ENCODE measurements at regions not wholly inside any gene's neighbourhood (a gene's known extent, or its start where the extent isn't known, plus 50 kb on each side); places are given as distances from the start of the nearest gene placed in this dataset.

GRCh38 chr5:164747371-164747770 is 1242.0 kb downstream of the MAT2B start:
- no peak for DNase-seq

- DNase-seq = no peak
These were observed 1243.4 kb downstream of the MAT2B start for GRCh38 chr5:164748861-164749260.

DNA sequence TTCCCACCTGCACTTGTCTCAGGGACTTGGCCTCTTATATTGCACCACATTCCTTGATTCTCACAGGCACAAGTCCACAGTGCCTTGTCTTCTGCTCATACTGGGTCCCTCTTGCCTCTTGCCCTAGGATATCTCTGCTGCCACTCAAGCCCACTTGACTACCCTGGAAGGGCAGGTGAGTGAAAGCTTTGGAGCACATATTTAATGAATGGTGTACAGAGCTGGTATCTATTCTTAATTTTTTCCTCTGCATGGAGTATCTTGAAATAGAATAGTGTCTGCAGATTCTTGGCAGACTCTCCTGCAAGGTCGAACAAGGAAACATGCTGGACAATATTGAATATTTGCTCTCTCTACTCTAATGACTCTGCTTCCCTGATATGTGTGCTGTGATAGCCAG is 1248.0 kb downstream of the MAT2B start:
- no peak for DNase-seq

DNA sequence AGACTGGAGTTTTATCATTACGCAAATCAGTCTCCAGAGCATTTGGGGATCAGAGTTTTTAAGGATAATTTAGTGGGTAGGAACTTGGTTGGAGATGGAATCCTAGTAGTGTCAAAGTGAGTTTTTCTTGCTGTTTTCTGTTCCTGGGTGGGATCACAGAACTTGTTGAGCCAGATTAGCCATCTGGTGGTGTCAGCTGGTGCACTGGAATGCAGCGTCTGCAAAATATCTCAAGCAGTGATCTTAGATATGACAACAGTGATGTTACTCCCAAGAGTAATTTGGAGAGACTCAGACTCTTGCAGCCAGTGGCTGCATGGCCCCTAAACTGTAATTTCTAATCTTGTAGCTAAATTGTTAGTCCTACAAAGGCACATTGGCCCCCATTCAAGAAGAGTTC is 1257.8 kb downstream of the MAT2B start:
- no peak for DNase-seq

- DNase-seq = no peak
These were observed 1266.7 kb downstream of the MAT2B start for GRCh38 chr5:164772122-164772521.

DNA sequence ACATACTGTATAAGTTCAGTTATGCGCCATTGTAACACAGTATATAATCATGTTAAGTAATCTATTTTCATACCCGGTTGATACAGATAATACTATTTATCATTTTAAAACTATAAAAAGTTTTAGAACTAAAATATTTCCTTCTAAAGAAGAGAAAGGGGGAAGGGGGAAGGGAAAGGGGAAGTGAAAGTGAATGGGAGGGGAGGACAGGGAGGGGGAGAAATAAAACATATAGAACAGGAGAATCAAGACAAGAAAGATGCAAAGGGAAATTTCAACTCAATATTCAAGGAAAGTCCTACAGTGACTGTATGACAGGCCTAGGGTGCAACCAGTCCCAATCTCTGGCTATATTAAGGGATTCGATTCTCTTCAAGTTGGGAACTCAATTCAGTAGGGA is 1278.8 kb downstream of the MAT2B start:
- DNase-seq = no peak

- no peak for DNase-seq
These were observed 1292.7 kb downstream of the MAT2B start for GRCh38 chr5:164798110-164798509.

- DNase-seq = no peak
These were observed 1294.0 kb downstream of the MAT2B start for GRCh38 chr5:164799391-164799790.

GRCh38 chr5:164801910-164802309 is 1296.5 kb downstream of the MAT2B start:
- DNase-seq = no peak

DNA sequence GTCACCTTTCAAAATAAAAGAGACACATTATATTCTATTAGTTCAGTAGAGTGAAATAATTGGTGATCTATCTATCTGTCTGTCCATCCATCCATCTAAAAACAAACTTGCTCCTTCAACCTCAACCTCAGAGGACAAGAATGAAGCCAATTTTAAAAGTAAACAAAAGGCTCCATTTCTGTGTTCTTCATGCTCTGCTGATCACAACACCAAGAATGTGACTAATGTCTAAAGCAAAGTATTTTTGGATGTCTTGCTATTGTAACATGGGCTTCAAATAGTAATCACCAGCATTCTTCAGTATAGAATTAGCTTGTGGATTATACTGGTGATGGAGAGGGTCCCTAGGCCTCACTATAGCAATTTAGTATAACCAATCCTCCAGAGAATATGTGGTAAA is 1304.4 kb downstream of the MAT2B start:
- DNase-seq = no peak

- DNase-seq = no peak
These were observed 1313.0 kb downstream of the MAT2B start for GRCh38 chr5:164818445-164818844.

DNA sequence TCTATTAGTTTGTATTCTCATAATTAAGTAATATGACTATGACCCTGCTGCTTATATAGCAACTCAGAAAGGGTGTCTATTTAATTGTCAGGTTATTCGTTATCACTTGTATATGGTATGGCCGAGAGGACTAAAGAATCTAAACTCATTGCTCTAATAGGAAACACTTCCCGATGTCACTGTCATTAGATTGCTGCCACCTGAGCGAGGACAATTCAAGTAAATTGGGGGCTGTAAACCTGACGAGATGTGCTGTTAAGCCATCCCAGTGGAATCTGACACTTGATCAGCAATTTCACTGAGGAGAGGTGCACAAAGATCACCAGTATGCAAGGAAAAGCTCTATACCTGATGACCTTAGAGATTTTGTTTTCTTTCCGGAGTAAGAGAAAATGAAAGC is 1319.3 kb downstream of the MAT2B start:
- DNase-seq = no peak

- no peak for DNase-seq
These were observed 1327.1 kb downstream of the MAT2B start for GRCh38 chr5:164832516-164832915.

GRCh38 chr5:164844348-164844747 is 1338.9 kb downstream of the MAT2B start:
- DNase-seq = no peak

DNA sequence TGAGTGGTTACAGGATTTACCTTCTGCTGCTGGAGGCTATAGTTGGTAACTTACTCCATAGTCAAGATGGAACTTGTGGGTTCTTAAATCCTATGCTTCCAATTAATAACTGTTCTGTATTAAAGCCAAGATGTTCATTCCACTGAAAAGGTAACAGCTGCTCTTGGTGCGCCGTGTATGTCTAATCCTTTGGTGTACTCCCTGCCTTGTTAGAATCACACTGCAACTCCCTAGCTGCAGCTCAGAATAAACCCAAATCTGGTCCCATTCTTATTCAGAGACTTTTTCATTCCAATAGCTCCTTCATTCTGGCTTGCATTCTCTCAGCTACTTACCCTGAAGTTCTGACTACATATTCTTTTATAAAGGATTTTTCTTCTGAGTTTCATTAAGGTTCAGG is 1355.5 kb downstream of the MAT2B start:
- no peak for DNase-seq

DNA sequence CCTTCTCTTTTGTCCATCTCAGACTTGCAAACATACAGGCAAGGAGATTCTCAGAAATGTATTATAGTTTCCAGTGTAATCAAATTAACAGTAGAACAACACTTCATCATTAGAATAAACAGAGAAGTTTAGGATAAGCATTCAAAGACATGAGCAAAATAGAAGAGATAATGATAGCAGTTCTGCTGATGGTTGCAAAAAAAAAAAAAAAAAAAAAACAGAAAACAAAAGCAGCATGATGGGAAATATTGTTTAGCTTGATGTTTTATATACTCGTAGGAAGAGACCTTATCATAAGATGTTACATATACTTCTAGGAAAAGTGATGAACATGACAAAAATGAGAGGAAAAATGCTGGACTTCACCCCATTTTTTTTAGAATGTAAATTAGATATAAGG is 1356.2 kb downstream of the MAT2B start:
- DNase-seq = no peak

- no peak for DNase-seq
These were observed 1363.3 kb downstream of the MAT2B start for GRCh38 chr5:164868761-164869160.

GRCh38 chr5:164869325-164869724 is 1363.9 kb downstream of the MAT2B start:
- DNase-seq = no peak

GRCh38 chr5:164876793-164877192 is 1371.4 kb downstream of the MAT2B start:
- DNase-seq = no peak

GRCh38 chr5:164881442-164881841 is 1376.0 kb downstream of the MAT2B start:
- DNase-seq = no peak

- no peak for DNase-seq
These were observed 1379.8 kb downstream of the MAT2B start for GRCh38 chr5:164885179-164885578.

DNA sequence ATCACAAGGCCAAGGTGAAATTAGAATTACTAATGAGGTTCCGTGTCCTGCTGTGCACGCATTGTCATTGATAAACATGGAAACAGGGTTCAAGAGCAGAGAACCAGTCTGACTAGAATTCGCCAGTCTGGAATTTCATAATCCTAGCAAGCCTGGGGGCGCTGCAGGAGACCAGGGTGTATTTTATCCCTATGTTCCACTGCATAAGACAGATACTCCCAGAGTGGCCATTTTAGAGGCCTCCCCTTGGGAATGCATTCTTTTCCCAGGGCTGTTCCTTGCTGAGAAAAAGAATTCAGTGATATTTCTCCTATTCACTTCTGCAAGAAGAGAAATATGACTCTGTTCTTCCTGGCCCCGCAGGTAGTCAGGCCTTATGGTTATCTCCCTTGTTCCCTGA is 1387.7 kb downstream of the MAT2B start:
- DNase-seq = no peak

DNA sequence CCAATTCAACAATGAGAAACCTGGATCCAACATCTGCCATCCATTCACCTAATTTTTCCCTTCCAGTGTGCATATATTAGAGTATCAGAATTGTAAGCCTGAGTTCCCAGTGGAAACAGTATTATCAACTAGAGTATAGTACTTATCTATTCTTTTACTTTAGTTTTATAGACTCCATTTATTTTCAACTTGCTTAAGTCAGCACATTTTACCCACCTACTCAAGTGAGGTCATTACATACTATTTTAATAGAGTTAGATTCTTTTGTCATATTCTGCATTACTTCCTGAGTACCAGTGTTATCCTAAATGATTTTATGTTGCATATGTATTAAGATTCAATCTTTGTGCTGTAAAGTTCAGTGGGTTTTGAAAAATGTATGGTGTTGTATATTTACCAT is 1393.3 kb downstream of the MAT2B start:
- no peak for DNase-seq

- no peak for DNase-seq
These were observed 1404.3 kb downstream of the MAT2B start for GRCh38 chr5:164909673-164910072.

DNA sequence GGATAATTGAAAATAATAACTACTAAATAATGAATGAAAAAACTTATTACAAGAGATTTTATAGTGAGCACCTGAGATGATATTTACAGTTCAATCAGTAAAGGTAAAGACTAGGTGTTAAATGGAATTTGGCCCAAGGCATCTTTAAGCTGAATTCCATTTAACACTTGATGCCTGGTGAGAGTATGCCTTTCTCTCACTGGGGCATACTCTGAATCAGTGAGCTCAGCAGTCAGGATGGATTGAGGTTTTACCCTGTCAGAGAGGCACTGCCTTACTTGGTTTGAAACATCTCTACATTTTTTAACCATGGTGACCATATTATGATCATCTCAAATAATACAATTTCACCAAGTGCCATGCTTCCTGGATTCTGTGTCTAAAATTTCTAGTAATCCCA is 1416.3 kb downstream of the MAT2B start:
- no peak for DNase-seq

DNA sequence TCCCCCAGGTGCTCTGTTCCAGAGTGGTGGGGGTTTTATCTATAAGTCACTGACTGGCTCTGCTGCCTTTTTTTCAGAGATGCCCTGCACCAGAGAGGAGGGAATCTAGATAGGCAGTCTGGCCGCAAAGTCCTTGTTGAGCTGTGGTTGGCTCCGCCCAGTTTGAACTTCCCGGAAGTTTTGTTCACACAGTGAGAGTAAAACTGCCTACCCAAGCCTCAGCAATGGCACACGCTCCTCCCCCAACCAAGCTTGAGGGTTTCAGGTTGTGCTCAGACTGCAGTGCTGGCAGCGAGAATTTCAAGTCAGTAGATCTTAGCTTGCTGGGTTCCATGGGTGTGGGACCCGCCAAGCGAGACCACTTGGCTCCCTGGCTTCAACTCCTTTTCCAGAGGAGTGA is 1428.6 kb downstream of the MAT2B start:
- DNase-seq = no peak
